Dendritic cell treated with granulocyte-macrophage colony-stimulating factor and Interleukin-4, amounts not matched to agents 40 ng/mL and 50 ng/mL, for 4 days (primary cell): ENCODE measurements at regions not wholly inside any gene's neighbourhood (a gene's known extent, or its start where the extent isn't known, plus 50 kb on each side); places are given as distances from the start of the nearest gene placed in this dataset.

Experiments used
- H3K27ac Mint-ChIP-seq: one replicate; pipeline ENCODE4 v1.8.0; 2022; ENCODE audit warnings: mild to moderate bottlenecking, mixed read lengths
- H3K27me3 Mint-ChIP-seq: one replicate; pipeline ENCODE4 v1.8.0; 2022; ENCODE audit warnings: mild to moderate bottlenecking, mixed read lengths
- H3K36me3 Mint-ChIP-seq: one replicate; pipeline ENCODE4 v1.8.0; 2022; ENCODE audit warnings: low read depth, mixed read lengths
- H3K4me1 Mint-ChIP-seq: one replicate; pipeline ENCODE4 v1.8.0; 2022; ENCODE audit warnings: low read depth, mixed read lengths
- H3K4me3 Mint-ChIP-seq: one replicate; pipeline ENCODE4 v1.8.0; 2022; ENCODE audit warnings: mild to moderate bottlenecking, moderate library complexity, mixed read lengths
- H3K9me3 Mint-ChIP-seq: one replicate; pipeline ENCODE4 v1.8.0; 2022; ENCODE audit warnings: mixed read lengths
- intact Hi-C: fragments of 100-400 bp; cut with micrococcal nuclease; formaldehyde crosslinking; loops from one replicate; pipeline ENCODE4 v1.15.0; 2022

- Mint-ChIP-seq H3K27me3 (no peaks in the 10 kb centered on the region), H3K36me3 (peaks cover 7% of the 10 kb centered on the region), H3K4me3 (no peak overlapping the region), H3K9me3 (no peaks in the 10 kb centered on the region), H3K27ac (no peak overlapping the region), H3K4me1 (no peaks in the 10 kb centered on the region)
- intact Hi-C loops: no loop called here
Observed at GRCh38 chr18:34611904-34612303, 98.2 kb upstream of the DTNA start.

- H3K4me3 Mint-ChIP-seq: no peak overlapping the region
- no peaks in the 10 kb centered on the region for H3K27me3 Mint-ChIP-seq
- no peak overlapping the region for H3K27ac Mint-ChIP-seq
- intact Hi-C loops: no loop called here
- peaks cover 8% of the 10 kb centered on the region for H3K4me1 Mint-ChIP-seq
- H3K36me3 Mint-ChIP-seq: no peaks in the 10 kb centered on the region
- H3K9me3 Mint-ChIP-seq: peaks cover 25% of the 10 kb centered on the region
Observed at GRCh38 chr18:34620258-34620861, 89.7 kb upstream of the DTNA start.

- no peak overlapping the region for H3K27ac Mint-ChIP-seq
- intact Hi-C loops: no loop called here
- H3K36me3 Mint-ChIP-seq: no peaks in the 10 kb centered on the region
- H3K9me3 Mint-ChIP-seq: peaks cover 23% of the 10 kb centered on the region
- H3K4me3 Mint-ChIP-seq: no peak overlapping the region
- H3K27me3 Mint-ChIP-seq: no peaks in the 10 kb centered on the region
- H3K4me1 Mint-ChIP-seq: peaks cover 8% of the 10 kb centered on the region
Observed at GRCh38 chr18:34623557-34623956, 86.5 kb upstream of the DTNA start.

GRCh38 chr18:34624551-34624950 lies 85.5 kb upstream of the DTNA start:
- peaks cover 8% of the 10 kb centered on the region for H3K4me1 Mint-ChIP-seq
- H3K4me3 Mint-ChIP-seq: no peak overlapping the region
- H3K9me3 Mint-ChIP-seq: peaks cover 13% of the 10 kb centered on the region
- no peaks in the 10 kb centered on the region for H3K36me3 Mint-ChIP-seq
- intact Hi-C loops: no loop called here
- H3K27me3 Mint-ChIP-seq: no peaks in the 10 kb centered on the region
- no peak overlapping the region for H3K27ac Mint-ChIP-seq

GRCh38 chr18:34626404-34627136 lies 83.5 kb upstream of the DTNA start:
- intact Hi-C loops: no loop called here
- Mint-ChIP-seq H3K36me3 (no peaks in the 10 kb centered on the region), H3K27me3 (no peaks in the 10 kb centered on the region), H3K27ac (no peak overlapping the region), H3K9me3 (no peaks in the 10 kb centered on the region), H3K4me1 (peaks cover 8% of the 10 kb centered on the region), H3K4me3 (no peak overlapping the region)

- Mint-ChIP-seq H3K27me3 (no peaks in the 10 kb centered on the region), H3K36me3 (no peaks in the 10 kb centered on the region), H3K4me3 (no peak overlapping the region), H3K27ac (no peak overlapping the region), H3K4me1 (peaks cover 7% of the 10 kb centered on the region), H3K9me3 (no peaks in the 10 kb centered on the region)
- intact Hi-C loops: no loop called here
Observed at GRCh38 chr18:34627137-34627920, 82.8 kb upstream of the DTNA start.

- Mint-ChIP-seq H3K36me3 (no peaks in the 10 kb centered on the region), H3K4me1 (no peaks in the 10 kb centered on the region), H3K27ac (no peak overlapping the region), H3K27me3 (no peaks in the 10 kb centered on the region), H3K9me3 (no peaks in the 10 kb centered on the region), H3K4me3 (no peak overlapping the region)
- intact Hi-C loops: no loop called here
Observed at GRCh38 chr18:34631093-34631966, 78.8 kb upstream of the DTNA start.

GRCh38 chr18:34632321-34632720 lies 77.8 kb upstream of the DTNA start:
- H3K4me1 Mint-ChIP-seq: no peaks in the 10 kb centered on the region
- H3K9me3 Mint-ChIP-seq: no peaks in the 10 kb centered on the region
- intact Hi-C loops: no loop called here
- no peak overlapping the region for H3K27ac Mint-ChIP-seq
- H3K27me3 Mint-ChIP-seq: no peaks in the 10 kb centered on the region
- no peak overlapping the region for H3K4me3 Mint-ChIP-seq
- H3K36me3 Mint-ChIP-seq: no peaks in the 10 kb centered on the region

GRCh38 chr18:34633368-34633767 lies 76.7 kb upstream of the DTNA start:
- H3K27me3 Mint-ChIP-seq: no peaks in the 10 kb centered on the region
- no peaks in the 10 kb centered on the region for H3K4me1 Mint-ChIP-seq
- intact Hi-C loops: no loop called here
- H3K9me3 Mint-ChIP-seq: no peaks in the 10 kb centered on the region
- H3K4me3 Mint-ChIP-seq: no peak overlapping the region
- no peaks in the 10 kb centered on the region for H3K36me3 Mint-ChIP-seq
- H3K27ac Mint-ChIP-seq: no peak overlapping the region

GRCh38 chr18:34637094-34637801 lies 72.8 kb upstream of the DTNA start:
- H3K4me1 Mint-ChIP-seq: no peaks in the 10 kb centered on the region
- H3K36me3 Mint-ChIP-seq: no peaks in the 10 kb centered on the region
- intact Hi-C loops: no loop called here

GRCh38 chr18:34639687-34640086 lies 70.4 kb upstream of the DTNA start:
- Mint-ChIP-seq H3K27ac (no peak overlapping the region), H3K4me1 (no peaks in the 10 kb centered on the region), H3K36me3 (no peaks in the 10 kb centered on the region), H3K9me3 (no peaks in the 10 kb centered on the region), H3K4me3 (no peak overlapping the region), H3K27me3 (no peaks in the 10 kb centered on the region)
- intact Hi-C loops: no loop called here

More at GRCh38 chr18:34637094-34637801, 72.8 kb upstream of the DTNA start:
- H3K27ac Mint-ChIP-seq: no peak overlapping the region
- no peaks in the 10 kb centered on the region for H3K9me3 Mint-ChIP-seq
- H3K27me3 Mint-ChIP-seq: no peaks in the 10 kb centered on the region
- H3K4me3 Mint-ChIP-seq: no peak overlapping the region

GRCh38 chr18:34640276-34640675 lies 69.8 kb upstream of the DTNA start:
- Mint-ChIP-seq H3K27ac (no peak overlapping the region), H3K9me3 (no peaks in the 10 kb centered on the region), H3K4me3 (no peak overlapping the region), H3K36me3 (no peaks in the 10 kb centered on the region), H3K4me1 (no peaks in the 10 kb centered on the region), H3K27me3 (no peaks in the 10 kb centered on the region)
- intact Hi-C loops: no loop called here

- H3K4me1 Mint-ChIP-seq: no peaks in the 10 kb centered on the region
- intact Hi-C loops: no loop called here
Observed at GRCh38 chr18:34643989-34644388, 66.1 kb upstream of the DTNA start.

More at GRCh38 chr18:34643989-34644388, 66.1 kb upstream of the DTNA start:
- Mint-ChIP-seq H3K36me3 (no peaks in the 10 kb centered on the region), H3K4me3 (no peak overlapping the region), H3K27ac (no peak overlapping the region), H3K27me3 (no peaks in the 10 kb centered on the region), H3K9me3 (no peaks in the 10 kb centered on the region)
